Lower leg skin (tissue), 3 donors: ENCODE measurements at regions not wholly inside any gene's neighbourhood (a gene's known extent, or its start where the extent isn't known, plus 50 kb on each side); places are given as distances from the start of the nearest gene placed in this dataset.

Experiments
- POLR2A ChIP-seq, 2 donors: fragments of 450-650 bp; IDR thresholded peaks; one replicate each; pipeline ENCODE4 v1.6.1; 2016 to 2017; ENCODE audit warnings: antibody characterized with exemption in 2 of 2, mild to moderate bottlenecking in 1 of 2, moderate library complexity in 1 of 2
- TF ChIP-seq, protein P1 (sequence below), 3 donors: fragments of 450-650 bp; IDR thresholded peaks; one replicate each; pipeline ENCODE4 v1.5.1; 2016; ENCODE audit warnings: antibody characterized with exemption in 3 of 3, mild to moderate bottlenecking in 3 of 3, moderate library complexity in 2 of 3

DNA sequence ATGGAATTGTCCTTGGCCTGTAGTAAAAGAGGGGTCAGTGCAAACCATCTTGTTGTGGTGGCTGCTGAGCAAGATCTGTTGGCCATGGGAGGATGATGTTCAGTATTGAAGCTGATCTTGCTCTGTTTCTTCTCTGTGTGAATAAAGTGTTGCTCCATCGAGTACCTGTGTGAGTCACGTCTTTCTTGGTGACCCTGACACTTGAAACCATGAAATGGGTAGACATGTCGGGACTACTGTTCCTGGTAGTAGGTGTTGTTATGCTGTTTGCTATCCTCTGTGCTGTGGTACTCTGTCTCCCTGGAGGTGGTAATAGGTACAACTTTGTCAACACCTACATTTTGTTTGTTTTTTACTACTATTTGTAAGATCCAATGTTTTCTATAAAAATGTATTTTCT lies 330.6 kb downstream of the MDFIC start:
- no peak for TF ChIP-seq POLR2A (IDR thresholded peaks at IDR 0.05)
- TF ChIP-seq, protein P1, sequence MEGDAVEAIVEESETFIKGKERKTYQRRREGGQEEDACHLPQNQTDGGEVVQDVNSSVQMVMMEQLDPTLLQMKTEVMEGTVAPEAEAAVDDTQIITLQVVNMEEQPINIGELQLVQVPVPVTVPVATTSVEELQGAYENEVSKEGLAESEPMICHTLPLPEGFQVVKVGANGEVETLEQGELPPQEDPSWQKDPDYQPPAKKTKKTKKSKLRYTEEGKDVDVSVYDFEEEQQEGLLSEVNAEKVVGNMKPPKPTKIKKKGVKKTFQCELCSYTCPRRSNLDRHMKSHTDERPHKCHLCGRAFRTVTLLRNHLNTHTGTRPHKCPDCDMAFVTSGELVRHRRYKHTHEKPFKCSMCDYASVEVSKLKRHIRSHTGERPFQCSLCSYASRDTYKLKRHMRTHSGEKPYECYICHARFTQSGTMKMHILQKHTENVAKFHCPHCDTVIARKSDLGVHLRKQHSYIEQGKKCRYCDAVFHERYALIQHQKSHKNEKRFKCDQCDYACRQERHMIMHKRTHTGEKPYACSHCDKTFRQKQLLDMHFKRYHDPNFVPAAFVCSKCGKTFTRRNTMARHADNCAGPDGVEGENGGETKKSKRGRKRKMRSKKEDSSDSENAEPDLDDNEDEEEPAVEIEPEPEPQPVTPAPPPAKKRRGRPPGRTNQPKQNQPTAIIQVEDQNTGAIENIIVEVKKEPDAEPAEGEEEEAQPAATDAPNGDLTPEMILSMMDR (IDR thresholded peaks at IDR 0.05), result no peak
